HG03280 (cell line): ENCODE measurements at regions not wholly inside any gene's neighbourhood (a gene's known extent, or its start where the extent isn't known, plus 50 kb on each side); places are given as distances from the start of the nearest gene placed in this dataset.
"Not testable (repeated sequence)": the region's sequence is repeated elsewhere in the genome, so short reads cannot be mapped to it uniquely, and the experiment has no call there.

ENCODE experiments used
- ATAC-seq: cut with Tn5 transposase; IDR thresholded peaks from one replicate; pipeline ENCODE4 v1.9.1; 2021; ENCODE audit warnings: mild to moderate bottlenecking, moderate library complexity; ENCODE audit not compliant: unreplicated experiment

DNA sequence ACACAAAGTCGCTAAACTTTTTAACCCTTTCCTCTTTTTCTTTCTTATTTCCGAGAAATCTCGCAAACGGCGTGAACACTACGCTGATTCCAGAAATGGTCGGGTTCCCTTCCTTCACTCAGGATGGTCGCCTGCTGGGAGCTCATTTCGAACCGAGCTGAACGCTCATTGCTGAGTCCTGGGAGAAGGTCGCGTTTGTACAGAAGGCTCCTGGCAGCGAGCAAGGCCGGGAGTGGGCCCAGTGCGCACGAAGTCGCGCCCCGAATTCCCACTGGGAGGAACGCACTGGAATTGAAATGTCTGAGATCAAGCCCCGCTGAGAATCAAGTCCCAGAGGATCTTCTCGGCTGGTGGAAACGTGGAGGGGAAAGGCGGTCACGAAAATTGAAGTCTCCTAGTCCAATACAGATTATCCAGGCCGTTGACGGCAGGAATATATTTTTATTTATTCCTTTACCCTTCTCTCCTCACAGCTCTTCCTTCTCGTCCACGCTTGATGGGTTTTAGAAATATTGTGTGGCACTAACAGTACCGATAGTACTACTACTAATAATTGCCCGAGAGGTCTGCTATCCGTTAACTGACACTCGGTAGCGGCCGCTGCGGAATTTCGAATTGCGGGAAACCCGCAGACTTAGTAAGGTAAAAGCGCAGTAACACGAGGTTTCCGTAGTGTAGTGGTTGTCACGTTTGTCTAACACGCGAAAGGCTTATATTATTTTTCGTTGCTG is 207.2 kb upstream of the ZNF184 start:
- ATAC-seq: no peak

DNA sequence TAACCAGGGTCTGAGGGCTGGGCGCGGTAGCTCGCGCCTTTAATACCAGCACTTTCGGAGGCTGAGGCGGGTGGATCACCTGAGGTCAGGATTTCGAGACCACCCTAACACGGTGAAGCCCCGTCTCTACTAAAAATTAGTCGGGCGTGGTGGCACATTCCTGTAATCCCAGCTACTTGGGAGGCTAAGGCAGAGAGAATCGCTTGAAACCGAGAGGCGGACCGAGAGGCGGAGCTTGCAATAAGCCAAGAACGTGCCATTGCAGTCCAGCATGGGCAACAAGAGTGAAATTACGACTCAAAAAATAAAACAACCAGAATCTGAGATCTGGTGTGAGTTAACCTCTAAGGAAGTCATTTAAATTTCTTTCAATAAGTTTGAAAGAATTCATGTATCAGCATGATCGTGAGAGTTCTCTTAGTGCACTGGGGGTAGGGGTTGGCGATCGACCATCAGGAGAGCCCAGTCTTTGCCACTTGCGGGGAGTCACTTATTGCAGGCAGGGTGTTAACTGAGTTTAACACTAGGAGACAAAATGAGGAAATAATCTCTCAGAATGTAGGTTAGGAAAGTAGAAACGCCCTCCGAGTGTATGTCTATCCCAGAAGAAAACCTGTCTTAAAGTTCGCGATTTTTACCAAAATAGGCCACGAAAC is 206.5 kb upstream of the ZNF184 start:
- no peak for ATAC-seq

DNA sequence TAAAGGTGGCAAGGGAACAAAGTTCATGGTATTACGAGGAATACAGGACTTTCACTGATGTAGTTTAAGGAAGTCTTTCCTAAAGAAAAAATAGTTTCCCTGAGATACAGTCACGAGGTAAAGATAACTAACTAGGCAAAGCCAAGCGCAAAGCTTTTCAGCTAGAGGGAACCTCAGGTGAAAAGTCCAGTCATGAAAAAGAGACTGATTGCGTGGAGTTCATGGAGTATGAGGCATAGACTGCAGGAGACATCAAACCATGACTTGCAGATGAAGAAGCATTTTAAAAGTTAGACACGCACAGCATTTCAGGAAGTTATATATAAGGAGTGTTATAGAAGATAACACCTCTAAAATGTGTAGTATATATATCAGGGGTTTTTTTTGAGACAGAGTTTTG is 205.6 kb upstream of the ZNF184 start:
- ATAC-seq: no peak

DNA sequence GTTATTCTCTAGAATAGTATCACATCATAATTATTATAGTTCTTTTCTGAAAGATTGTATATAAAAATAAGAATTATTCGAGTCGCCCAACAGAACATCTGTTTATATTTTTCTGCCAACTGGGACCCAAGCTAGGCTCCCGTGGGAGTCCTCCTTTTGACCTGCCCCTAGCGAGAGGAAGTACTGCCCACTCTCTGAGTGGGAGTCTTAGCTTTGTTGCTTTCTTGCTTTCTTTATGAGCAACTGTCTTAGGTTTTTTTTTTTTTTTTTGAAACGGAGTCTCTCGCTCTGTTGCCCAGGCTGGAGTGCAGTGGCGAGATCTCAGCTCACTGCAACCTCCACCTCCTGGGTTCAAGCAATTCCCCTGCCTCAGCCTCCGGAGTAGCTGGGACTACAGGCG is 202.0 kb upstream of the ZNF184 start:
- no peak for ATAC-seq

DNA sequence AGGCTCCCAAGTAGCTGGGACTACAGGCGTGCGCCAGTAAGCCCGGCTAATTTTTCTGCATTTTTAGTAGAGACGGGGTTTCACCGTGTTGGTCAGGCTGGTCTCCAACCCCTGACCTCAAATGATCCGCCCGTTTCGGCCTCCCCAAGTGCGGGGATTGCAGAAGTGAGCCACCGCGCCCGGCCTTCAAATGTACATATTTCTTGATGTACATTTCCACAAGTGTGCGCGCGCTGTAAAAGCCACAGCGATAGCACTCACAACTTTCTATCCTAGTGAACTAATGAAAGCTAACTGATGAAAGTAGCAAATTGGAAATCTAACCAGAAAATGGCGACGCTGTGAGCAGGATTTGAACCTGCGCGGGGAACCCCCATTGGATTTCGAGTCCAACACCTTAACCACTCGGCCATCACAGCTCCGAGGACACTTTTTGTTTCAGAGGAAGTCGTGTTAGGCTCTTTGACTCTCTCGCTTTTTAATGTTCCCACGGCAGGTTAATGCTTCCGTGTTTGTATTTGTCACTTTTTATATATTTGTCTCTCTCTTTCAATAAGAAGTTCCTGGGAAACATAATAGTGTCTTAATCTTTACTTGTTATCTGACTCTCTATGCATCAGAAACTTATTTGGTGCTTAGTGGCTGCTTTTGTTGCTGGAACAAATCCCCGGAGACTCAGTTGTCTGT is 199.4 kb upstream of the ZNF184 start:
- peak; percentile 64 for ATAC-seq

DNA sequence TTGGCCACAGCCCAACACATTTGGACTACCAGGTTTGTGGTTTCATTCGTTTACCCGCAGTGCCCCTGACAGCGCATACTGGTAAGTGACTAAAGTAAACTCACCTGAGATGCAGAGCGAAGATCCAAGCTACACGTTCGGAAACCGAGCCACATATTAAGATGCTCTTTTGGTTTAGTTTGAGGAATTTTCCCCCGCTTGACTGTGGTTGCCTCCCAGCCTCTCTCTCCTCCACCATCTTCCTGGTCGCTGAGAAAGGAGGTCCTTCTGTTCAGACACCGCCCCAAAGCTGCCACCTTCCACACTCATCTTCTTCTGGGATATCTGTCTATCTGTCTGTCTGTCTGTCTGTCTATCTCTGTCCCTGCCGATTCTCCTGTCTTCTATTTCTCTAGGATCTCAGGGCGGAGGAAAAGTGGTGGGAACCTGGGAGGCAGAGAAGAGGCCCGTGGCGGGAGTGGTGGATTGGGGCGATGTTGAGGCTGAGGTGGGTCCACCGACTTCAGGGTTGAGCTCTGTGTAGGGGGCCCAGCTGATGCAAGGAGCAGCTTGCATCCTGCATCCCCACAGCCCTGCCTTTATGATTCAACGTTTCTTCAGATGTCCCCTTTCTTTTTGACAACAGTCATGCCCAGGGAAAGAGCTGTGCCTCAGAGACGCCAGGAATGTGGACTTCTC is 196.9 kb upstream of the ZNF184 start:
- ATAC-seq: no peak

DNA sequence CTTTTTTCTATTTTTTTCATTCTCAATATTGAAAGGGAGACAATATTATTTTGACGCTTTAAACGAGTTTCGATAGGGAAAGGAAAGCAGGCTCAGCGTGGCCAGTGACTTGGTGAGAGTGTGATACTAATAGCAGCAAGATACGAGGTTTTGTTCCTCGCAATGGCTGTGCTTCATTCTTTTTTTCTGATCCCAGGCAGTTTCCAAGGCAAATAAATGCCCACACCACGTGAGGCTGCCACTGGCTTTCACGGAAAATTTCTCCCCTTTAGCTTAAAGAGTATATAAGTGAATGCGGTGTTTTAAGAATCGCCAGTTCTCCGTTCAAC is 196.4 kb upstream of the ZNF184 start:
- ATAC-seq: no peak

DNA sequence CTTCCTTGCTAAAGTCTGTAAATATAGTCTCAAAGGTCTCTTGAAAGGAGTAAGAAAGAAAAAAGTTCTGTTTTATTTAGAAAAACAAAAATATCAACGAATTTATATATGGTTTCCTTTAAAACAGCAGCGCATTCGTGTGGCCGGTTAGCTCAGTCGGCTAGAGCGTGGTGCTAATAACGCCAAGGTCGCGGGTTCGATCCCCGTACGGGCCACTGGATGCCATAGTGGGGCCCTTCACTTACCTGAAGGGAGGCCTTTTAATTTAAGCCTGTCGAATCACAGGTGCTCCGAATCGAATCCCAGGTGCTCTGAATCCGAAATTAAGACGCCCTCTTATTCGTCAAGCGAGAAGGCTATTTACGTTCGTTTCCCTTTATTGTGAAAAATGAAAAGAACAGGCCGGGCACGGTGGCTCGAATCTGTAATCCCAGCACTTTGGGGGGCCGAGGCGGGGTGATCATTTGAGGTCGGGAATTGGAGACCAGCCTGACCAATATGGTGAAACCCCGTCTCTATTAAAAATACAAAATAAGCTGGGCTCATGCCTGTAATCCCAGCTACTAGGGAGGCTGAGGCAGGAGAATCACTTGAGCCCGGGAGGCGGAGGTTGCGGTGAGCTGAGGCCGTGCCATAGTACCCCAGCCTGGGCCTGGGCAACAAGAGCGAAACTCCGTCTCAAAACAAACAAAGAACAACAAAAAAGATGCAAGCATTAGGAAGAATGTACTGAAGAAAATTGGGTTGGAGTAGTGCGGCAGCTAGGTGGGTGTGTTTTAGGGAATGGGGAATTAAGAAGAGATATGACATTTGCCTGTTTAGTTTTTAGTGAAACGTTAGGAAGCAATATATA is 195.8 kb upstream of the ZNF184 start:
- ATAC-seq: no peak

DNA sequence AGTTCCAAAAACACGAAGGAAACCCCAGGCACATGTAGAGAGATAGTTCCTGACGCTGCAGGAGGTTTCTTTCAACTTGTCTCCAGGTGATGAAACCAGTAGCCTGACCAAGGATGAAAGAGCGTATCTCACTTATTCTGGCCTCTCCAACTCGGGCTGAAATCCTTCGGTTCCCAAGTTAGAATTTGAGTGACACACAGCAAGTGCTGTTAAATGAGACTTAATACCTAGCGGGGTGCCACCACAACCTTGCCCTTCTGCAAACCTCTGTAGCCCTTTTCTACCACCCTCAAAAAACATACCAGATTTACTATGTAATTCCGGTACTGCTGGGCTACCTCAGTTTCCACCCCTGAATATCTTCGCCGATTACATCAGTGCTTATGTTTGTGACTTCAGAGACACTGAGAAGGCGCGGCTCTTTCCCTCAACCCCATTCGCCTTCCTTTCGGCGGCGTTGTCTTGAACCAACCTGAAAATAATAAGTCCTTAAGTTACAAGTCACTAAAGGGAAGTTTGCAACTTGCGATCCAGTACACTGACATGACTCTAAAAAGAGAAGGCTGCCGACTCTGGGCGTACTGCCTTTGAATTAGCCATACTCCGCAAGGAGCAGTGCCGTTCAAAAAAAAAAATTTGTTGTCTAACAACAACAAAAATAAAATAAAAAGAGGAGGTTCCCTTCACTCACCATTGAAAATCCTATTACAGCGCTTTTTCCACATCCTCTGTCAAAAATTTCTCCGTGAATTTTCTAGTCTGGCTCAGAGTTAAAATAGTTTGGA is 194.9 kb upstream of the ZNF184 start:
- ATAC-seq: no peak

DNA sequence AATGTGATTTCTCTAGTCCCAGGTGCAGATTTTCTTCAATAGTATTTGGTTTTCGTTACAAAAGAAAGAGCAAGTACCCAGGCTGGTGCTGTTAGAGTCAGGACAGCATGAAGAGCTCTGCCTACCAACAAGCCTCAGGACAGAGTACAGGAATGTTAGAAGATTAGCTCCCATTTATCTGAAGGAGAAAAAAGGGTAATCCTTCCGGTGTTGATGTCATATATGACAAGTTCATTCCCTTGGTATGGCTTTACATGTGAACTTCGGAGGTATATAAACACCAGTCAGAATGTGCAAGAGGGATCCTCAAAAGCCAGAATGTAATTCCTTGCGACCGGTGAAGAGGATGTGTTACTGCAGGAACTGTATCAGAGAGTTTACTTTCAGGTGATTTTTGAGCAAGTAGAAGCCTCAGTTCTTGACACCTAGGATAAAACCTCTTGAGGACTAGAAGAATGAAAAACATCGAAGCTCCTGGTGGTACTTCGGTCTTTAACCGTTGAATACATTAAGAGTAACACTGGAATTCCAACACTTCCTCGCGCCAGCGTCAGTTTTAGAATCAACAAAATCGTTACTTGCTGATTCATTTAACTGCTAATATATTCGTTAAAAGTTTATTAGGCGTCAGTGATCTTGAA is 194.2 kb upstream of the ZNF184 start:
- ATAC-seq: no peak

DNA sequence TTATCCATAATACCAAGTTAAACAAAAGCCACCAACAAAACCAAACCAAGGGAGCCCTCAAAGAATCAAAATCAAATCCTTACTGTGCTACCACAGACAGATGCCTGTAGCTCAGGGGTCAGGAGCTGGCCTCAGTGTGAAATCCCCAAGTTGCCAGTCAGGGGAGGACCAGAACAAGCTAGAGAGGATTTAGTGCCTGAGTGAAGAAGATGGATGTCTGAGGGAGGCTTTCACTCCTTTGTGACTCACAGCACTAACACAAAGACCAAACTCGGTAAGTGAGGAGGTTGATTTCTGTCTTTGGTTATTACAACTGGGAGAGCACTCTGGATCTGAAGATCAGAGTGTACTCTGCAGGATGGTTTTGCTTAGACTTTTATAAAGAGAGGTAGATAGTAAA is 189.9 kb upstream of the ZNF184 start:
- ATAC-seq: no peak

DNA sequence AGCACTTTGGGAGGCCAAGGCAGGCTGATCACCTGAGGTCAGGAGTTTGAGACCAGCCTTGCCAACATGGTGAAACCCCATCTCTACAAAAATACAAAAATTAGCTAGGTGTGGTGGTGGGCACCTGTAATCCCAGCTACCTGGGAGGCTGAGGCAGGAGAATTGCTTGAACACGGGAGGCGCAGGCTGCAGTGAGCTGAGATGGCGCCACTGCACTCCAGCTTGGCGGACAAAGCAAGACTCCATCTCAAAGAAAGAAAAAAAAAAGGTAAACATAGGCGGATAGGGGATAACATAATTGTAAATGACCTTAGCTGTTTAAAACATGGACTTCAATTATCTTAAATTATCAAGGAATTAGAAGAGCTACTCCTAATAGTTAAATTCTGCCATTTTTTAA is 189.3 kb upstream of the ZNF184 start:
- ATAC-seq: not testable (repeated sequence)

DNA sequence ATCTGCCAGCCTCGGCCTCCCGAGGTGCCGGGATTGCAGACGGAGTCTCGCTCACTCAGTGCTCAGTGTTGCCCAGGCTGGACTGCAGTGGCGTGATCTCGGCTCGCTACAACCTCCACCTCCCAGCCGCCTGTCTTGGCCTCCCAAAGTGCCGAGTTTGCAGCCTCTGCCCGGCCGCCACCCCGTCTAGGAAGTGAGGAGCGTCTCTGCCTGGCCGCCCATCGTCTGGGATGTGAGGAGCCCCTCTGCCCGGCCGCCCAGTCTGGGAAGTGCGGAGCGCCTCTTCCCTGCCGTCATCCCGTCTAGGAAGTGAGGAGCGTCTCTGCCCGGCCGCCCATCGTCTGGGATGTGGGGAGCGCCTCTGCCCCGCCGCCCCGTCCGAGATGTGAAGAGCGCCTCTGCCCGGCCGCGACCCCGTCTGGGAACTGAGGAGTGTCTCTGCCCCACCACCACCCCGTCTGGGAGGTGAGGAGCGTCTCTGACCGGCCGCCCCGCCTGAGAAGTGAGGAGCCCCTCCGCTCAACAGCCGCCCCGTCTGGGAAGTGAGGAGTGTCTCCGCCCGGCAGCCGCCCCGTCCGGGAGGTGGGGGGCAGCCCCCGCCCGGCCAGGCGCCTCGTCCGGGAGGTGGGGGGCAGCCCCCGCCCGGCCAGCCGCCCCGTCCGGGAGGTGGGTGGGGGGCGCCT is 180.4 kb upstream of the ZNF184 start:
- not testable (repeated sequence) for ATAC-seq

DNA sequence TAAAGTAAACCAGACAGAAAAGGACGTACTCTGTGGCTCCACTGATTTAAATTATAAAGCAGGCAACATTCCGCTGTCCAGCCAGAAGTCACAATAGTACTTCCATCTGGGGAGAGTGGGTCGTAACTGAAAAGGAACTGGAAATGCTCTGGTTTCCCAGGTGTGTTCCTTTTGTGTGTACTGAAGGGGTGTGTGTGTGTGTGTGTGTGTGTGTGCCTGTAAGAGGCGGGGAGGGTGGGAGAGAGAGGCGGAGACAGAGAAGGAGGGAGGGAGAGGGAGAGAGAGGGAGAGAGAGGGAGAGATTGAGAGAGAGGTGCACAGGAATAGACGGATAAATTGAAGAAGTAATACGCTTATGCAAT is 178.4 kb upstream of the ZNF184 start:
- ATAC-seq: no peak

DNA sequence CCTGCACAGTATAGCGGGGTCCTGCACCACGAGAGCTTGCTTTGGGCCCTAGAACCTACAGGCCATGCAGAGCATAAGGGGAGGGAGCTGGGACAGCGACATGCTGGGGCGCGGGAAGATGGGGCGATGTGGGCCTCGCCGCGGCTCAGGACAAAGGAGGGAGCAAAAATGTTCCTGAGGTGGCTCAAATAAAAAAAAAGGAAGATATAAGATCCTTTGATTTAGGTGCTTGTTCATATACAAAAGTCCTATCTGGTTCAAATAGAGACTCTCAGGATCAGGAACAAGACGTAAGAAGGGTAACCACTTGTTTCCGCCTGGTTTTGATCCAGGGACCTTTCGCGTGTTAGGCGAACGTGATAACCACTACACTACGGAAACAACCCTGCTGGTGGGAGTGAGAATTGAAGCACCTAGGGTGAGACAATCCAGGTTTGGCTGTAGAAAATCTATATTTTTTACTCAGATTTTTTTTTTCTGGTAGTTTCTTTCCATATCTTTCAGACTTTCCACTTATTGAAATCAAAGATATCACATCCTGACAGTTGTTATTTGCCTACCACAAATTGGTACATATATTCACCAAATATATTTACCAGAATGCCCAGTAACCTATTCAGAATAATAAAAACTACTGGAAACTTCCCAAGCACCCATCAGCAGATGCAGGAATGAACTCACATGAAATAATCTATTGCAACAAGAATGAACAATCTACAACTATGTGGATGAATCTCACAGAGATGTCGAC is 177.9 kb upstream of the ZNF184 start:
- ATAC-seq: no peak

DNA sequence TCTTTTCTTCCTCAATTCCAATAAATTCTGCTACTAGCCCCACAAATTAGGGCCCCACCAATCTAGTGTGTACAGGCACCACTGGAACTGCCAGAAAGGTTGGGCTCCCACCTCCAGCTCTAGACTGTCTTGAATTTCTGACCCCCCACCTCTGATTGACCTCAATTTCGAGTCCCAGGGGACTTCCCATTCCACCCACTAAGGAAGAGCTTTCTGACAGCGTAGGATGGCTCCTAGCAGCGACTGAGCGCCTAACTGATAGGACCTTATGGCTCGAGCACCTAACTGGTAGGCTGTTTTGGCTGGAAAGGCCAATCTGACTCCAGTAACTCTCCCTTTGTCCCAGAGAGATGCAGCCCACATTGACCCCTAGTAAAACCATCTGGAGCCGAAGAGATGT is 171.6 kb upstream of the ZNF184 start:
- no peak for ATAC-seq

DNA sequence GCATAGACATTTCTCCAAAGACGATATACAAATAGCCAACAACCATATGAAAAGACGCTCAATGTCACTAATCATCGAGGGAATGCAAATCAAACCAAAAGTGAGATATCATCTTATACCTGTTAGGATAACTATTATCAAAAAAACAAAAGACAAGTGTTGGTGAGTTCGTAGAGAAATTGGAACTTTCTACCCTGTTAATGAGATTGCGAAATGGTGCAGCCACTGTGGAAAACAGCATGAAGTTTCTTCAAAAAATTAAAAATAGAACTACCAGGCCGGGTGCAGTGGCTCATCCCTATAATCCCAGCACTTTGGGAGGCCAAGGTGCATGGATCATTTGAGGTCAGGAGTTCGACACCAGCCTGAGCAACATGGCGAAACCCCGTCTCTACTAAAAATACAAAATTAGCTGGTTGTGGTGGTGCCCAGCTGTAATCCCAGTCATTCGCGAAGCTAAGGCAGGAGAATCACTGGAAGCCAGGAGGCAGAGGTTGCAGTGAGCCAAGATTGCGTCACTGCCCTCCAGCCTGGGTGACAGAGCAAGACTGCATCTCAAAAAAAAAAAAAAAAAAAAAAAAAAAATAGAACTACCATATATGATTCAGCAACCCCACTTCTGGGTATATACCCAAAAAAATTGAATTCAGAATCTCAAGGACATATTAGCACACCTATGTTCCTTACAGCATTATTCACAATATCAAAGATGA is 170.0 kb upstream of the ZNF184 start:
- ATAC-seq: no peak

DNA sequence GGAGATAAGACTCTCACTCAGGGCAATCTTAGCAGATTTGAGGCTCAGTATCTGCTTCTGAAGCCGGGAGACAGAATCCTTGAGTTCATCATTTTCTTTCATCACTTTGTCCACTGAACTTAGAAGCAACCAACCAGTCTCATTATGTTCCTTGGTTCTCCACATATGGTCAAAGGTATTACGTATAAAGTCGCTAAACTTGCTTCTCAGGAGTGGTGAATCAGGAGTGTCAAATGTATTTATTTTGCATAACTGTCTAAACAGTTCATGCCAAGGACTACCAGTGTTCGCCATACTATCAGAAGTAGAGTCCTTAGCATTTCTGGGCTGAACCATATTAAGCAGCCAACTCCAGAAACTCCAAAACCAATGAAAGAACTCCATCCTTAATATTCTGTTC is 163.0 kb upstream of the ZNF184 start:
- ATAC-seq: not testable (repeated sequence)
